Hematopoietic multipotent progenitor cell (in vitro differentiated cells): ENCODE measurements at regions not wholly inside any gene's neighbourhood (a gene's known extent, or its start where the extent isn't known, plus 50 kb on each side); places are given as distances from the start of the nearest gene placed in this dataset.
"Not testable (repeated sequence)": the region's sequence is repeated elsewhere in the genome, so short reads cannot be mapped to it uniquely, and the experiment has no call there.

Source experiments
- DNase-seq, 3 donors: peaks; one replicate each; pipeline ENCODE4 v3.0.0-alpha.2; 2011 to 2015; ENCODE audit warnings: low read depth in 2 of 3, low spot score in 2 of 3

DNA sequence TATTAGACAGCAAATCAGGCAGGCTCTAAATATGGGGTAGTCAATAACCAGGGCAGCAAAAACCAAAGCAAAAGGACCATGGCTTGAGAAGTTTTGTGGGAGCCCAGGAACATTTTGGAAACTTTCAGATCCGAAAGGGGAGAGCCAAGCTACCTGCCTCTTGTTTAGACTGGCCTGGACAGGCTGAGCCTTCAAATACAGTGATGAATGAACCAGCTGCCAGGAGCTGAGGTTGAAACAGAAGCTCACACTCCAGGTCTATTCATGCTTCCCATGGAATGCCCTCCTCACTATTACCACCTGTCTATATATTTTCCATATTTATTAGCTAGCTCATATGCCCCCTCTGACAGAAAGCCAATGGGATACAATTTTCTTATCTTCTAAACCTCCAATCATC lies 150.8 kb upstream of the SLC44A1 start:
- DNase-seq: no peak

- no peak for DNase-seq
These were observed 146.1 kb upstream of the SLC44A1 start for GRCh38 chr9:105098370-105098769.

DNA sequence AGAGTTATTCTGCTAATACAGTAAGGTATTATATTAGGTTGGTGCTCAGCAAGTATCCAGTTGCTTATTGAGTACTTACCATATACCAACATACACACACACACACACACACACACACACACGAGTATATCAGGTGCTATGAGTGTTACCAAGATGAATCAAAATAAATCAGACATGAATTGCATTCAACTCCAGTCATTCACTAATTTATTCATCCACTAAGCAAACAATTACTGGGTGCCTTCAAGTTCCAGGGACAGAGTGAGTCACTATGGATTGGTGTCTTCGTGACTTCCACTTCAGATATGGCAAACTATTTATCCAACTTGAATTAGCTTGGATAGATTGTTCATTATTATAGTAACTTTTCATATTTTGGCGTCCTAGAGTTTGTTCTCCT lies 140.7 kb upstream of the SLC44A1 start:
- no peak for DNase-seq

DNA sequence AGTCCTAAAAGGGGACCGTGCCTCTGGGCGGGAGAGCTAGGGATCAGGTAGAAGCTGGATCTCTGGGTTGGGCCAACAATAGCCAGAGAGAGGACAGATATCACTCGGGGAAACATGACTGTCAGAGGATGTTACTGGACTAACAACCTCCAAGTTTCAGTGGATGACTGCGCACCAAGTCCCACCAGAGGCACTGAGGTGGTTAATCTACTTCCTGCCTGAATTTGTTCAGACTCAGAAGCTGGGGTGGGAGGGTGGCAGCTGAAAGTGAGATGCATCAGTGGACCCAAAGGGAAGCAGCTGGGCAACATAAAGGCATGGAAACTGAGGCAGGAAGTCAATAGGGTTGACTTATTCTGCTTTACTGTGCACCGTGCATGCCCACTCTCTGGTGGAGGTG lies 130.1 kb upstream of the SLC44A1 start:
- DNase-seq: peak in 1 of 3 donors; percentile 48

- peak in 2 of 3 donors; percentile 82 to 91 for DNase-seq
These were observed 129.3 kb upstream of the SLC44A1 start for GRCh38 chr9:105114964-105115728.

GRCh38 chr9:105116052-105116868 lies 128.2 kb upstream of the SLC44A1 start:
- DNase-seq: no peak

DNA sequence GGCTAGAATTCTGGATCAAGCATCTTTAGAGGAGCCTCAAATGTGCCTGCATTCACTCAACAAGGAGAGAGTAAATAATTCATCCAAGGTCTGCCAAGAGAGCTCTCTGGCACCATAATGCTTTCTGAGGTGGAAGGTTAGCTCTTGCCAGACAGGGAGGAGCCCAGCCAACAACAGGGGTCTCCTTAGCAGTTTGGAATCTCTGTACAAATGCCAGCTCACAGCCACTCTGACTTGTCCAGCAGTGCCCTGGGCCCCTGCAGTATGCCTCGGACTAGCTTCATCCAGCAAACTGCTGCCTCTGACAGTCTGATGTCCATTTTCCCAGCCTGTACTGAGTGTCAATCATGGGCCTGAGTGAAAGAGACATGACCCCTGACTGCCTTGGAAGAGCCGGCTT lies 127.2 kb upstream of the SLC44A1 start:
- DNase-seq: no peak

DNA sequence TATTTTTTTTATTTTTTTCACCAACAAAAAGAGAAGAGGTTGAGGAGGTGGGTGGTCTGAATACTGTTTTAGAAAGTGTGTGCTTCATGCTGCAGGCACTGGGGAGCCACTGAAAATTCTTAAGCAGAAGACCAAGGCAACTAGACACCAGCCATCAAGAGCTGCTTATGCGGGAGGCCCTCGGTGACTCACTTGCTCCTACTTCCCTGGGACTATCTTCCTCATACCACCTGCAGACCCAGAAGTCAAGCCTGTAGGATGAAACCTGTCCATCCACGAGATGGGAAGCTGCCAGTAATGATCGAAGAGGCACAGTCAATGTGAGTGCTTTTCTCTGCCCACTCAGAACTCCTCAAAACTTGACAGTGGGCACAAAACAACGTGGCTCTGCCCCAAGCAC lies 125.8 kb upstream of the SLC44A1 start:
- no peak for DNase-seq

- no peak for DNase-seq
These were observed 125.3 kb upstream of the SLC44A1 start for GRCh38 chr9:105119156-105119555.

GRCh38 chr9:105121861-105122430 lies 122.5 kb upstream of the SLC44A1 start:
- DNase-seq: peak in 1 of 3 donors; percentile 56

GRCh38 chr9:105124598-105124997 lies 119.9 kb upstream of the SLC44A1 start:
- DNase-seq: not testable (repeated sequence)

DNA sequence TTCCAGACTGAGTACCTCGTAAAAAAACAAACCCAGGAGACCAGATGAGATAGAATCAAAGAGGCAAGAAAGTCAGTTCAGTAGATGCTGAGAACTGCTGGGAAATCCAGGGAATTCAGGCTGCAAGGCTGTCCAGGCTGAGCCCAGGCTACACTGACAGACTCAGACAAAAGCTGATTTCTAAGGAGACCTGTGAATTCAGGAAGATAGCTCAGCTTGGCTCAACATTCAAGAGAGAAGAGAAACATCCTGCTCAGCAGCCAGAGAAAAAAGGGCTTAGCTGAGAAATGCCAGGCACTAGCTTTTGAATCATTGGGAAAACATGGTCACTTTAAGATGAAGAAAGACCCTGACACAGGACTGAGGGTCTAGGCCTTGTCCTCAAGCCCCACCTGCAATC lies 118.2 kb upstream of the SLC44A1 start:
- DNase-seq: no peak

DNA sequence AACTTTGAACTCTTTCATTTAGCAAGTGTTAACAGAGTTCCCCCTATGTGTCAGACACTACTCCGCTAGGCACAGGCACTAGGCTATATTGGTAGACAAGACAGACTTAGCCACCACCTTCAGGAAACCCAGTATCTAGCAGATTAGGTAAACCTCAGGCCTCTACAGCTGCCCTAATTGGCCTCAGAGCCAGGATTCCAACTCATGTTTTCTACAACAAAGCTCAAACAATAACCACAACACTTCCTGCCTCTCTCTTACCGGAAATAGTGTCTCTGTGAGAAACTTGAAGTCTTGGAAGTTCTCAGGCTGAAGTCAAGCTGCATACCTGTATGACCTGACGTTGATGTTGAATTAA lies 116.6 kb upstream of the SLC44A1 start:
- DNase-seq: peak; percentile 60 to 94 (median 86)

- DNase-seq: no peak
These were observed 115.4 kb upstream of the SLC44A1 start for GRCh38 chr9:105128908-105129600.

- no peak for DNase-seq
These were observed 114.7 kb upstream of the SLC44A1 start for GRCh38 chr9:105129731-105130130.

DNA sequence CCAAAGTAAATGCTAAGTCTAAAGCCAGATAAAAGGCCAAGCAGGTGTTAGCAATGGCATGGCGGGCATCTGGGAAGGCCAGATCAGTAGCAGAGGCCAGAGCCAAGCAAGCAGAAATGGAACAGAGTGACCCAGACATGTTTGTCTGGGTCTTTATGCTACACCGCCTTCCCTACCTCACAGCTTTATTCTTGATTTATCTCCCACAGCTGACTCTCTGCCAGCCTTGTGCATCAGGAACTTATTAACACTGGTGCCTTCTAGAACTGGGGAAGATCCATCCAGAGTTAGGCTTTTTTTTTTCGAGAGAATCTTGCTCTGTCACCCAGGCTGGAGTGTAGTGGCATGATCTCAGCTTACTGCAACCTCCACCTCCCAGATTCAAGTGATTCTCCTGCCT lies 112.5 kb upstream of the SLC44A1 start:
- no peak for DNase-seq

- no peak for DNase-seq
These were observed 111.8 kb upstream of the SLC44A1 start for GRCh38 chr9:105132606-105133005.

DNA sequence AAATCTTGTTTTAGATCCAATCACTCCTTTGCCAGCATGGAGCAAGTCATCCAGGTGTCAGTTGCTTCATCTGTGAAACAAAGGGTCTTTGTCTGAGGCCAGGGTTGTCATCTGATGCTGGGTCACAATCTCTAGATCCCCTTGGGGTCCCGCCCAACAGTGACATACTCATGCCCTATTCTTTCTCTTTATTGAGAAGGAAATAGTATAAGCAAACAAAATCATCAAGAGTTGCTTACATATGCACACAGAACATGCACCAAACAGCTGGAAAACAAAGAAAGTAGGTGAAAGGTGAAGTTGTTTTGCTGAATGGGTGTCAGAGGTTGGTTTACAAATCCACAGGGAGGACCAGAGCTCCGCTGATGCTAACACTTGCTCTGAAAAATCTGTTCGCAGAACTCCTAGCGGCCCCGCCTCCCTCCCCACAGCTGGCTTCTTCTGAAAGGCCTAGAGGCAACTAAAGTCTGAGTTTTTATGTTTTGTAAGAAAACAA lies 106.1 kb upstream of the SLC44A1 start:
- no peak for DNase-seq

GRCh38 chr9:105141146-105141975 lies 103.1 kb upstream of the SLC44A1 start:
- DNase-seq: no peak

- no peak for DNase-seq
These were observed 102.5 kb upstream of the SLC44A1 start for GRCh38 chr9:105141976-105142250.
